Globus pallidus (tissue), 1 donor: ENCODE measurements at regions not wholly inside any gene's neighbourhood (a gene's known extent, or its start where the extent isn't known, plus 50 kb on each side); places are given as distances from the start of the nearest gene placed in this dataset.

ENCODE experiments used
- DNase-seq: peaks from one replicate; pipeline ENCODE4 v3.0.0-alpha.2; 2015; ENCODE audit warnings: low spot score

DNA sequence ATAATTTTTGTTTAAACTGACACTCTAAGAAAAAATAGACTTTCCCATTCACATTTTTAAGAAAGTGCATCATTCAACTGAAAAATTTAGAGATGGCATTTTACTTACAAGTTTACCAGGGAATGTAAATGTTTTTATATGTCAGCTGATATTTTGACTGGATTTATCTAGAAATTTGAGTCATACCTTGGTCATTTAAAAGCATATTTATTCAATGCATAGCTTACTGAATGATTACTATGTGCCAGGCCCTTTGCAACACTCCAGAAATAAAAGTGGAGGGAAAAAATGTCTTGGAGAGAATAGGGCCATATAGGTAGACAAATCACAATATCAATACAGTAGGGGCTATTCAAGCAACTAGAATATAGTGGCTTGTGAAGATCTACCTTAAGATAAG, 98.4 kb upstream of the FAM3C start:
- no peak for DNase-seq

DNA sequence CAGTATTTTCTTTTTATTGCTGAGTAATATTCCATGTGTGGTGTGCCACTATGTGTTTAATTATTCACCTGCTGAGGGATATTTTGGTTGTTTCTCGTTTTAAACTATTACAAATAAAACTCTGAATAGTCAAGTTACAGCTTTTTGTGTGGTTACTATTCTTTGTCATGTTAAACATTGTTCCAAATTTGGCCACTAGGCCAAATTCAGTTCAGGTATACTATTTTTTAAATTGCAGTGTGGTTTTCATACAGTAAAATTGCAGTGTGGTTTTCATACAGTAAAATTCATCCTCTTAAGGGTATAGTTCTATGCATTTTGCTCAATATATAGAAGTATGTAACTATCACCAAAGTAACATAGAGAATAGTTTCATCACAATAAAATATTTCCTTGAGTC, 97.4 kb upstream of the FAM3C start:
- no peak for DNase-seq

DNA sequence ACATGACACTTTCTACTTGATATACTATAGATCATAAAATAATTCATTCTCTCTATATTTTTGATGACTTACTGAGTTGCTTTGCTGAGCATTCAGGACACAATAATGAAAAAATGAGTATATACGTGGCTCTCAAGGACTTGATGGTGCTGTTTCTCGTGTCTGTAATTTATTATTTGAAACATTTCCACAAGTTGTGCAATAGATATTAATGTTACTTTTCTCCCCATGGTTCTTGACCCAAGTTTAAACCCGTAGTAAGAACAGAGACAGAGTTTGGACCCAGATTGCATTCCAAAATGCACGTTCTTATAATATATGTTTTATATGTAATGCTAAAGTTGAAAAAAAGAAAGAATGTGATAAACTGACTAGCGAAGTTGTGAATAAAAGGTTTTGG, 94.2 kb upstream of the FAM3C start:
- DNase-seq = no peak

DNA sequence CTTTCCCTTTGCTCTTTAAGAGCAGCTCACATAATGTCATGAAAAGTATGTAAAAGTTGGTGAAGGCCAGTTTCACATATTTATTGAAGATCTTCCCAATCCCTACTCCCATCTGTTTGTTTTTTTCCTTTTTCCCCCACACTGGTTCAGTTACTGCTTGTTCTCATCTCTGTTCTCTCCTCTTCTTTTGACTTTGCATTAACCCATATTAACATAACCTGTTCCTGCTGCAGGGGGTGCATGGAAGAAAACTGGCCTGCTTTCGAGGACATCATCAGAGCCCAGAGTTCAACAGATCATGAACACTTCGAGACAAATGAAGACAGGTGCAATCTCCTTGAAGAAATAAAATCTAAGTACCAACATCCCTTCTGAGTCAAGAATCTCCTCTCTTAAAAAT, 93.3 kb upstream of the FAM3C start:
- no peak for DNase-seq

DNA sequence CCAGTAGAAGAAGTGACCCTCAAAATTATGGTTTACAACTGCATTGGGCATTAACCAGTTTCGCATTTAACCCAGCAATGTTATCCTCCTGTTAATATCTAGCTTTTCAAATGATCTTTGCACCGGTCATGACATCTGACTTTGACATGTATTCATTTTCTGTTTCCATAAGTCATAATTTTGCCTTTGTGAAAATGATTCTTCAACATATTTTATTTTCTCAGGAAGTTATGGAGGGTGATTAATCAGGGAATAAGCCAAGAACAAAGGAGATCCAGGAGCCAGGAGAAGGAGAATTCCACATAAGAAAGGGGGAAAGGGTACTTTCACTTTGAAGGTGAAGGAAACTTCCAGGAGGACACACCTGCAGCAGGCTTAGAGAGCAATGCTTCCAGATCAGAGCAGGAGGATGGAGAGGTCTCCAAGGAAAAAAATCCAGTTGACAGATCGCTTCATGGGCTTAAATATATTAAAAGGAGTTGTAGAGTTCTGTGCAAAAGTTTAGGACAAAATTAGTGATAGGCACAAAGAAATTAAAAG, 92.1 kb upstream of the FAM3C start:
- DNase-seq = no peak

DNA sequence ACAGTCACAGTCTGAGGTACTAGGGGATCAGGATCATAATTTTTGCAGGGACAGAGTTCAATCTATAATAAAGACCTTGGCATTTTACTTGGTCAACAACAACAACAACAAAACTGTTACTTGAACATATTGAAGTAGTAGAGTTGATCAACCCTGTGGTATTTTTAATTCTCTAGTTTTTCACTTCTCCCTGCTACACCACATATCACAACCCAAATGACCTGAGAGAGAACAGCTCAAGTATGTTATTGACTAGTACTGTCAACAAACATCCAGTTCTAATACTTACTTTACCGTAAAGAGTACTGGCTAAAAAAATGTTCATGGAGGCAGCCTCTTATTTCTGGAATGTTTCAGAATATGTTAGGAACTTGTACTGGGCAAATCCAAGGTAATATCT, 90.5 kb upstream of the FAM3C start:
- DNase-seq = no peak

DNA sequence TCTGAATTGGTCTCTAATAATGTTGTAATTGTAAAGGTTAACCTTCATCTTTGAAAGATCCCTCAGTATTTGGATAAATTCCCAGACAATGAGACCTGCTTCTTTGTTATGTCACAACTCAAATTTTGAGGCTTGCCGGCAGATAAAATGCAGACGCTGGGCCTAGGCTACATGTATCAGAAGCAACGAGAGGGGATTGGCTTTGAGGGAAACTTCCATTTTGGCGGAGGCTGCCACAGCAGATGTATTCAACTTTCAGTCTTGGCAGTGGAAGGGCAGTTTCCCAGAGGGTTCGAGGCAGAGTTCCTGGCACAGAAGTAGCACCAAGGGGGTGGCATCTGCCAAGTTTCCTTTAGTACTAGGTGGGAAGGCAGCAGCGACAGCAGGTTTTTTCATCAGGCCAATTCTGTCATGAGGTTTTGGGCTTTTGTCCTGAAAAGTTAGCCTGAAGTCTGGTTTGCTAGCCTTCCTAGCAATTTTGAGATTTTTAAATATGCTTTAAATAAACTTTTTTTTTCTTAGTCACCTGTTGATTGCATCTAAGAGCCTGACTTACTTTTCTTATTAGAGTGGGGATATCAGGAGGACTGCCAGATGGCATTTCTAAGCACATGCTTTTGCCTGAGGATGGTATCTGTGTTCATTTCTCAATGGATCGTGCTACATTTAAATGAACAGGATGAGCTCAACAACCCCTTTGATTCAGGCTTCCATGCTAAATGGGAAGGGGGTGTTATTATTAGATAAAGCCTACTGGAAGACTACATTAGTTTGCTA, 89.5 kb upstream of the FAM3C start:
- DNase-seq = peak; percentile 57

DNA sequence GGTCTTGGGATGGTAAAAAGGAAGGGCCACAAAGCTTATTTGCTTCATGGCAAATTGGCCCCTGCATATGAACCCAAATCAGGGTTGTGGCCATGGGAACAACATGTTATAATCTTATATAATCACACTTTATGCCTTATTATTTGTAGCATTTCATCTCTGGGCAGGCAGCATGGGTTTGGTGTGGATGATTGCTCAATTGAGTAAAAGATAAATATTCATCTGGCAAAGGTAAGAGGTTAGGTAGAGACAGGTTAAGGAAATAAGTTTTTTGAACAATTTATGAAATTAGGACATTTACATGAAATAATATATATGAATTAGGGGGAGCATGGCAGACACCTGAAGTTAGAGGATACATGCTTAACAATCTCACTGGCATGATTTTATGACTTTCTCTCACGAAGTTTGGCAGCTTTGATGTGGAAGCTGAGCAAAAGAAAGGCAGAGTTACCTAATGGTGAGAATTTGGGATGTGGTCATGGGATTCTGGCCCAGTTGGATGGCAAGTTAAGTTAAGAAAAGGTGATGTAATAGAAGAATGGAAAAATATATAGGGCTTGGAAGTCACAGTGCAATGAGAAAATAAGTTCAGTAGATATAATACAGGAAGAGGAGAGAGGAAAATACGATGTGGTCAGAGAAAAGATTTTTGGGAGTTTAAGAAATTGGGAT, 88.1 kb upstream of the FAM3C start:
- DNase-seq = no peak

DNA sequence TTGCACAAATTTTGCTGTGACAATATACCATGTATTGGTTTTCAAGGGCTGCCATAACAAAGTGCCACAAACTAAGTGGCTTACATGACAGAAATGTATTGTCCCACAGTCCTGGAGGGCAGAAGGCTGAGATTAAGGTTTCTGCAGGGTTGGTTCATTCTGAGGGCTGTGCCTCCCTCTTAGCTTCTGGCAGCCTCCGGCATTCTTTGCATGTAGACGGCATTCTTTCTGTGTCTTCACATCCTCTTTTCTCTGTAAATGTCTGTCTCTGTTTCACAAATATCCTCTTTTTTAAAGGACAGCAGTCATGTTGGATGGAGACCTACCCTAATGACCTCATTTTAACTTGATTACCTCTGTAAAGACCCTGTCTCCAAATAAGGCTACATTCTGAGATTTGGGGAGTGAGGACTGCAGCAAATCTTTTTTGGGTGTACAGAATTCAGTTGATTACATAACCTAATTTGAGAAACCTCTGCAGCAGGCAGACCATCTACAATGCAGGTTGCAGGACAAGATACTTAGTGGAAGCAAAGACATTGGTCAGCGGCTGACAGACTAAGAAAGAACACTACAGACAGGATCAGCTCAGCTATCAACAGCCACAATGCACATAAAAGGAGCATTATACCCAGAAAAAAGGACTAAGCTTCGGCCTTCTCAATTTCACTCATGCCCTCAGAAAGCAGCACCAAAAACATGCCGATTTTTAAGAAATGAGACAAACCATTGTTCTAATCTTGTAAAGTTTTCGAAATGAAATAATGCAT, 84.6 kb upstream of the FAM3C start:
- DNase-seq = peak; percentile 24

DNA sequence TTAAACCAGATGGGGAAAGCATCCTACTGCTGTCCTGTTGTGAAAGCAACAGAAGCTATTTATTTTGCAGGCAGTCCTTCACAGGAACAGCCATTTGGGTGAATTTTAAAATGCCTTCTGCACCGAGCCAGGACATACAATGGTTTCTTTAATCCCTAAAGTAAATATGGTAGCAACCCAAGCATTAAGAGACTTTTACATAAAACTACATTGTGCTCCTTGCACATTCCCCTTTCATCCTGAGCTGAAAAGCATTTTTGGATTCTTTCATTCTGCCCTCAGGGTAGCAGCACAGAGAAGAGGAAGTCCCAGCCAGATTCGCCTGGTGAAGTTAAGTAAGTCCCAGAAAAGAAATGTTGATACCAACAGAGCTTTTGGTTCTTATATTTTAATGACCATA, 84.0 kb upstream of the FAM3C start:
- peak; percentile 20 for DNase-seq

DNA sequence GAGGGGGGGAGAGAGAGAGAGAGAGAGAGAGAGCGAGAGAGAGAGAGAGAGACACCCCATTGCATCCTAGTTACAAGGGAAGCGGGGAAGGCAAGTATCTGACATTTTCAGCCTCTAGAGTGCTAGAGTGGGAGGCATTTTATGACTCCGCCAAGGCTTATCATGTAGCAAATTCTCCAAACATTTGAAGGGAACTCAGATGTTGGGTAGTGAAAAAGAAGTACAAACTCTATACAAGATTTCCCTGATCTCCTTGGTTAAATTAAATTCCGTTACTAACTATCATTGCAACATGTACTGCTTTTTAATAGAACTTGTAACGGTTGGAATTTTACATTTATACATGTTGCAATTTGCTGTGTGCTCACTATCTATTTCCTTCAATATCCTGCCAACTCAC, 83.4 kb upstream of the FAM3C start:
- DNase-seq = no peak

DNA sequence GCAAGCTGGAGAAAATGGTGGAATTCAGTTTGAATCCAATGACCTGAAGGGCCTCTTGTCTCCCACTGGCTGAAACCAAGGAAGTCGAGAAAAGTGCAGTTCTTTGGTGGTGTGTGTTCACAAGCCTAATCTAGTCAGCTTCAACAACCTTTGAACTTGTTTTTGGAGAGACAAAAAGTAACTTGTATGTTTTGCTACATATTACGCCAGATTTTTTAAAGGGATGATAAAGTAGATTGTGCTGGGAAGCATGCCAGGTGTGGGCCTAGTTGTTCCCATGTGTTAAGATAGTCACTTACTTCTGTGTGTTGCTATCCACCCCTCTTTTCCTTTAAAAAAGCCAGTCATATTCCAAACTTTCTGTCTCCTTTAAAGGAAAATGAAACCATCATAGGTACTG, 79.7 kb upstream of the FAM3C start:
- DNase-seq = no peak

DNA sequence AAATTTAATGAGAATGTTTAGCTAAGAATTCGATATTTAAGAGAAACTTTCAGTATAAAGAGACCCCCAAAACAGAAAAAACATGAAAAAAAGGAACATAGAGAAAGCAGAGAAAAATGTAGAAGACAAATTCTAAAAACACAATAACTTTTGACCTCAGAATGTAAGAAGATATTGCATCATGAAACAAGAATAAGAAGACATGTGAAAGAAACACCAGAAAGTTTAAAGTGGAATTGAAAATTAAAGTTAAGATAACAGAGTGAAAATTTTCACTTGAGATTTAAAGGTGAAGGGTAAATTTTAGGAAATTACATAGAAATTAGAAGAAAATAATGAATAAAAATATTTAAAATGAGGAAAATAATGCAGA, 78.2 kb upstream of the FAM3C start:
- no peak for DNase-seq

DNA sequence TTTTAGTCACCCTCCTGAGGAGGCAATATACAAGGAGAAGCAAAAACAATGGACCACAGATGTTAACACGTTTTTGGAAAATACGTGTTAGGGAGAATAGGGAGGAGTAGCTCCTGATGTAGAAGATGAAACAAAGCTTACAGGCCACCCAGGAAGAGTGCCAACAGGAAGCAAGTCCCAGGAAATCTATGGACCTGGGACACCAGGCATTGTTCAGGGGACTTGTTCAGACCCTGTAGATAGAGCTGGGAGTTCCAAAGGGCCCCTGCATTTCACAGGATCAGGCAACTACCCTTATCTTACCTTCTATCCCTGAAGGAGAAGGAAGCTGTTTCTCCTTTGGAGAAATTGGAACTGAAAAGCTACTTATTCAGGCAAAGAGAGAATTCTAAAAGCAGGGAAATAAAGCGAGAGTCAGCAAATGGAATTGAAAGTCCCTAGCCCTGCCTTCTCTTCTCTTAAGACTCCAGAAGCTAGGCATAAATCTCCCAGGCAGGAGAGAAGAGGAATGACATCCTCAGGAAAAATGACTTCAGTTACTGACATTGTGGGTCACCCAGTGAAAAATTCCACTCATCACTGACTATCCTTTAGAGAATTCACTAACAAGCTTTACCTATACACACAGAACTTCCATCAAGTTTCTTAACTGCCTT, 77.7 kb upstream of the FAM3C start:
- no peak for DNase-seq

DNA sequence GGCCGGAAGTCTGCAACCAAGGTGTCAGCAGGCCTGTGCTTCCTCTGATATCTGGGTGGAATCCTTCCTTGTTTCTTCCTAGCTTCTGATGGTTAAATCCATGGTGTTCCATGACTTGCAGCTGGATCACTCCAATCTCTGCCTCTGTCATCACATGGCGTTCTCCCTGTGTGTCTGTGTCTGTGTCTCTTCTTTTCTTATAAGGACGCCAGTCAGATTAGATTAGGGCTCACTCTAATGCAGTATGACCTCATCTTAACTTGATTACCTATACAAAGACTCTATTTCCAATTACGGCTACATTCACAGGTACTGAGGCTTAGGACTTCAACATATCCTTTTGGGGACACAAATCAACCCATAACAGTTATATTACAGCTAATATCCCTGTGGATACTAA, 70.3 kb upstream of the FAM3C start:
- no peak for DNase-seq

DNA sequence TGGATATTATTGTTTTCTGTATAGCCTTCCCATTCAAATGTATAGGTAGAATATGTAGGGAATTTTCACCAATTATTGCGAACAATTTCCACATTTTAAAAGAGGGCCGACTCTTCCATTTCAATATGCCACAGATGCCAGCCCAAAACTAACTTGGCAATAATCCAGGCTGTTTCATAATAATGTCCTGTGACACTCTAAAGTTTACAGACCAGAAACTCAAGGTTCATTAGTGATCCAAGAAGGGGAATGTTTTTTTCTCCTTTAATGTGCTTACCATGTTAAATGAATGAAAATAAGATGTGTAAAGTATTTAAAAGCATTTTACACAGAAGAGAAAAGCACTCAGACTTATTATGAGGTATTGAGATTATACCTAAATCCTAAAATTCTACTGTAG, 63.0 kb upstream of the FAM3C start:
- no peak for DNase-seq

DNA sequence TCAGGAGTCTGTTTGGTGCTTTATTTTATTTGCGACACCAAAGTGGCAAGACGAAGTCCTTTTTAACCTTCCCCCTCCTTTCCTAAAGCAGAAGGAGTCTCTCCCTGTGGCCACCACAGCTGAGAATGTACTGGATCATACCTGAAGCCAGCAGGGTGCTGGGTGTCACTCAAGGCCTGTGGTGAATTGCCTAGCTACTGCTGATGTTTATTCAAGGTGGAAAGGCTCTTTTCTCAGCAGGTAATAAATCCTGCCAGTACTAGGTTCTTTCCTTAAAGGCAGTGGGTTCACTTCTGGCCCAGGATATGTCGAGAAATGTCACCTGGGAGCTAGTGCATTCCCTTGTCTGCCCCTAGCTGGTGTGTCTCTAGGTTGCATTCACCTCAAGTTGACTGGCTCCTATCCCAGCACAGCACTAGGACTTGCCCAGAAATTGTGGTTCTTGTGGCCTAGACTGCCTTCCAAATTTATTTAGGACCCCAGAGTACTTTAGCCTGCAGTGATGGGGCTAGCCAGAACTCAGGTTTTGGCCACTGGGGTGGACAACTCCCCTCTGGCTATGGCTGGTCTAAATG, 60.8 kb upstream of the FAM3C start:
- no peak for DNase-seq

DNA sequence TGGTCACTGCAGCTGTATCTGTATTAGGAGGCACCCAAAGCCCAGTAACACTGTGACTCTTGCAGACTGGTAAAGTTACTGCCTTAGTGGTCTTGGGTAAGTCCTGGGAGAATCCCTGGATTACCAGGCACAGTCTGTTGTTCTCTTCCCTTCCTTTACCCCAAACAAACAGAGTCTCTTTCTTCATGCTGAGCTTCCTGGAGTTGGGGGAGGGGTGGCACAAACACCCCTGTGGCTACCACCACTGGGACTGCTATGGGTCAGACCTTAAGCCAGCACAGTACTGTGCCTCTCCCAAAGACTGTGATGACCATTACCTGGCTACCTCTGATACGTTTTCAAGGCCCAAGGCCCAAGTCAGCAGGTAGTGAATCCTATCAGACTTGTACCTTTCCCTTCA, 59.9 kb upstream of the FAM3C start:
- DNase-seq = no peak

DNA sequence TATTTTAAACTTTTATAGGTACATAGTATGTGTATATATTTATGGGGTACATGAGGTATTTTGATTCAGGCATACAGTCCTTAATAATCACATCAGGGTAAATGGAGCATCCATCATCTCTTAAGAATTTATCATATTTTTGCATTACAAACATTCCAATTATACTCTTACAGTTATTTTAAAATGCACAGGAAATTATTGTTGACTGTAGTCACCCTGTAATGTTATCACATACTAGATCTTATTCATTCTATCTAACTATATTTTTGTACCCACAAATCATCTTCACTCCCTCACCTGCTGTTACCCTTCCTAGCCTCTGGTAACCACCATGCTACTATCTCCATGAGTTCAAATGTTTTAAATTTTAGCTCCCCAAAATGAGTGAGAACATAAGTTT, 56.3 kb upstream of the FAM3C start:
- DNase-seq = no peak

DNA sequence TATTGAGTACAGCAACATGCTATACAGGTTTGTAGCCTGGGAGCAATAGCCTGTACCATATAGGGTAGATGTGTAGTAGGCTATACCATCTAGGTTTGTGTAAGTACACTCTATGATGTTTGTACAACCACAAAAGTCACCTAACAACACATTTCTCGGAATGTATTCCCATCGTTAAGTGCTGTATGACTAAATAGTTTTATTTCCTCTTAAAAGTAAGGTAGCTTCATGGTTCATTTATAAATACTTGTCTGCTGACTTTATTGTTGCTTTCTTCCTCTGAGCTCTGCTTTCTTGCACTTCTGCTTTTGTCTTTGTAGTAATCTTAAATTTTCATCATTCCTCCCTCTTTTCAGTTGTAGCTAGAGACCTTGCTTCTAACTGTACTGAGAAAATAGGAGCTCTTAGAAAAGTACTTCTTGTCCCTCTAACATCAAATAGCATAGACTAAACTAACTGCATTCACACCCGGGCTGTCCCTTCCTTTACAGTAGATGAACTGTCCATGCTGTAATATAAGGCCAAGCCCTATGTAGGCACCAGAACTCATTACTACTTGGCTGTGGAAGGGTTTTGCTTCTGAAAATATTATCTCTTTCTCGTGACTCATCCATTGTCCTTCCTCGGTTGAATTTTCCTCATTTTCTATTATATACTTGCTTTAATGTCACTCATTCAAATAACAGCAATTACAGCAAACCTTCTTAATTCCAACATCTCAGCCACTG, 55.4 kb upstream of the FAM3C start:
- DNase-seq = no peak

DNA sequence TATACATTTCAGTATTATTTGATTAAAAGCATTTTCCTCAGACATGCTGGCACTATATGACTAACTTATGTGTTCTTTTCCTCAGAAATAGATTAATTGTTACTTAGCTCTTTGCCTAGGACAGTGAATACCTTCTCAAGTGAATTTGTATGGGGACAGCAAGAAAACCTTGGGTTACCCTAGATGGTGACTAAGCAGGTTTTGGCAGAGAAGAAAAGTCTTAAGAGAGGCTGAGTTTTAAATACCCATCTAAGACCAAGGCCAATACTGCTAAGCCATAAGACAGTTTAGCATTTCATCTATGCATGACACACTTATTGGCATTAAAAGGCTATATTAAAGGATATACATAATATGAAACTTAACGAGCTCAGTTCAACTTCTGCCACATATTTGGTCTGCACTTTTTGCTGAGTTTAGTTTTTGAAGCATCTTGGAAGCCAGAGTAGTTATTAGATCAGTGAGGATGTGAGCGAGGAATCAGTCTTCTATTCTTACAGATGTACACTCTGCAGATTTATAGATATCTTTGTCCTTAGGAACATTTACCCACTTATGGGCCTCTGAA, 54.6 kb upstream of the FAM3C start:
- DNase-seq = no peak
